ENCODE measurements at regions not wholly inside any gene's neighbourhood (a gene's known extent, or its start where the extent isn't known, plus 50 kb on each side); places are given as distances from the start of the nearest gene placed in this dataset.

- Histone ChIP-seq H4K20me1 (replicated peaks in 1 of 2; ENCODE audit: control insufficient read depth in 1 of 2, insufficient read depth in 2 of 2, low read length in 2 of 2) (no peaks in the 10 kb centered on the region), H2AK5ac (ENCODE audit: low read depth, low read length) (no peak overlapping the region), H4K8ac (ENCODE audit: extremely low read depth, insufficient read depth, low read length) (no peak overlapping the region), H2BK12ac (ENCODE audit: low read depth, low read length) (no peak overlapping the region), H3K56ac (replicated peaks; ENCODE audit: insufficient read length, low read depth, low read length) (no peak overlapping the region), H2BK5ac (ENCODE audit: low read depth, low read length) (no peak overlapping the region), H2BK120ac (replicated peaks; ENCODE audit: low read depth, low read length) (no peak overlapping the region), H3K23me2 (ENCODE audit: low read depth, low read length) (no peaks in the 10 kb centered on the region), H3K27ac (ENCODE audit: low read depth, low read length) (no peak overlapping the region), H2BK20ac (ENCODE audit: low read length) (no peak overlapping the region), H3K4me3 (ENCODE audit: extremely low read depth in 1 of 4, insufficient read depth in 2 of 4, low read depth in 3 of 4, low read length in 4 of 4) (no peak overlapping the region), H3K18ac (ENCODE audit: extremely low read depth, low read length) (no peak overlapping the region), H3K14ac (ENCODE audit: insufficient read length) (no peak overlapping the region), H3K9ac (replicated peaks in 1 of 4; ENCODE audit: extremely low read depth in 1 of 4, low read depth in 3 of 4, low read length in 3 of 4) (no peak overlapping the region), H3K4me1 (replicated peaks in 1 of 4; ENCODE audit: control insufficient read depth in 3 of 4, insufficient read depth in 4 of 4, low read length in 3 of 4) (no peaks in the 10 kb centered on the region), H4K91ac (replicated peaks; ENCODE audit: insufficient read length, low read length) (no peak overlapping the region), H3K36me3 (ENCODE audit: control insufficient read depth in 2 of 4, insufficient read depth in 4 of 4, low read length in 3 of 4) (no peaks in the 10 kb centered on the region), H3K4ac (replicated peaks; ENCODE audit: insufficient read length, low read depth, low read length) (no peak overlapping the region), H3K27me3 (replicated peaks in 1 of 4; ENCODE audit: control insufficient read depth in 3 of 4, extremely low read depth in 1 of 4, insufficient read depth in 3 of 4, low read length in 3 of 4) (no peaks in the 10 kb centered on the region), H3K23ac (ENCODE audit: insufficient read length) (no peak overlapping the region), H3K79me1 (ENCODE audit: low read depth, low read length) (no peaks in the 10 kb centered on the region; the same call in 1 of the 2 replicates), H2BK15ac (ENCODE audit: low read length) (no peak overlapping the region), H3K9me3 (ENCODE audit: insufficient read depth in 2 of 2, low read depth in 1 of 2, low read length in 1 of 2) (no peaks in the 10 kb centered on the region), H3K4me2 (ENCODE audit: insufficient read depth in 1 of 2, low read depth in 2 of 2, low read length in 2 of 2) (no peak overlapping the region), H4K5ac (ENCODE audit: insufficient read length, low read depth, low read length) (no peak overlapping the region), H3K79me2 (ENCODE audit: control insufficient read depth in 1 of 2, insufficient read depth in 2 of 2, low read length in 2 of 2) (no peaks in the 10 kb centered on the region), H2AFZ (ENCODE audit: low read length) (no peak overlapping the region)
- FAIRE-seq (no peak), DNase-seq (ENCODE audit: low read depth in 1 of 2, low spot score in 2 of 2) (no peak)
- no peak for TF ChIP-seq SIRT6 (IDR thresholded peaks at IDR 0.05; ENCODE audit: low read length)
- no peak for TF ChIP-seq BCL11A (IDR thresholded peaks at IDR 0.05; ENCODE audit: low read depth in 2 of 2, low read length in 2 of 2)
- TF ChIP-seq JUN (IDR thresholded peaks at IDR 0.05; ENCODE audit: low read depth, low read length) = no peak
- no peak for TF ChIP-seq EP300 (IDR thresholded peaks at IDR 0.05; ENCODE audit: borderline replicate concordance in 1 of 2, low read depth in 2 of 2, low read length in 2 of 2)
- POLR2A ChIA-PET (ENCODE audit: partially characterized antibody) = no interaction called here
- 92% methylated on average over 2 of the region's 2 CpGs; no CpG with 5 or more reads in 1 of the 2 experiments for WGBS, 2 experiments (ENCODE audit: extremely low coverage in 1 of 2, insufficient coverage in 1 of 2, insufficient read length in 1 of 2, insufficient replicate concordance in 2 of 2, low coverage in 1 of 2, low lambda C conversion rate in 2 of 2, missing lambda C conversion rate in 1 of 2)
- CTCF ChIA-PET (ENCODE audit: partially characterized antibody) = no interaction called here
These were observed 62.6 kb upstream of the GYPA start for GRCh38 chr4:144203155-144203554.

Data from H1 (cell line).